Ishikawa (cell line): ENCODE measurements at regions not wholly inside any gene's neighbourhood (a gene's known extent, or its start where the extent isn't known, plus 50 kb on each side); places are given as distances from the start of the nearest gene placed in this dataset.

Experiments used
- CEBPB ChIP-seq: IDR thresholded peaks from 2 replicates; pipeline ENCODE4 v1.6.1; 2012
- CREB1 ChIP-seq: IDR thresholded peaks from 2 replicates; pipeline ENCODE4 v1.6.1; 2012; ENCODE audit warnings: low read depth
- EGR1 ChIP-seq: IDR thresholded peaks from 2 replicates; pipeline ENCODE4 v1.6.1; 2012
- EP300 ChIP-seq: IDR thresholded peaks from 2 replicates; pipeline ENCODE4 v1.6.1; 2012; ENCODE audit warnings: borderline replicate concordance
- FOXM1 ChIP-seq: IDR thresholded peaks from 2 replicates; pipeline ENCODE4 v1.6.1; 2012; ENCODE audit warnings: low read depth, borderline replicate concordance
- MAX ChIP-seq: IDR thresholded peaks from 2 replicates; pipeline ENCODE4 v1.6.1; 2012
- NFIC ChIP-seq: IDR thresholded peaks from 2 replicates; pipeline ENCODE4 v1.6.1; 2012
- RAD21 ChIP-seq: IDR thresholded peaks from 2 replicates; pipeline ENCODE4 v1.6.1; 2012; ENCODE audit warnings: low read depth
- REST ChIP-seq: IDR thresholded peaks from 2 replicates; pipeline ENCODE4 v1.6.1; 2012; ENCODE audit warnings: low read depth, mild to moderate bottlenecking
- TAF1 ChIP-seq: IDR thresholded peaks from 2 replicates; pipeline ENCODE4 v1.6.1; 2012; ENCODE audit warnings: low read depth, mild to moderate bottlenecking
- TCF12 ChIP-seq: IDR thresholded peaks from 2 replicates; pipeline ENCODE4 v1.6.1; 2012; ENCODE audit warnings: low read depth
- TEAD4 ChIP-seq: IDR thresholded peaks from 2 replicates; pipeline ENCODE4 v1.6.1; 2012
- USF1 ChIP-seq: IDR thresholded peaks from 2 replicates; pipeline ENCODE4 v1.6.1; 2012
- YY1 ChIP-seq: IDR thresholded peaks from 2 replicates; pipeline ENCODE4 v1.6.1; 2012; ENCODE audit warnings: low read depth
- ZBTB7A ChIP-seq: IDR thresholded peaks from 2 replicates; pipeline ENCODE4 v1.6.1; 2012; ENCODE audit warnings: low read depth

GRCh38 chrX:8313844-8314243, 142.8 kb upstream of the VCX2 start:
- TF ChIP-seq EGR1: no peak
- no peak for TF ChIP-seq FOXM1
- no peak for TF ChIP-seq MAX
- TF ChIP-seq CEBPB: no peak
- TF ChIP-seq CREB1: no peak
- TF ChIP-seq REST: no peak
- TF ChIP-seq ZBTB7A: no peak
- TF ChIP-seq YY1: no peak
- TF ChIP-seq NFIC: no peak
- no peak for TF ChIP-seq TEAD4
- TF ChIP-seq EP300: no peak
- no peak for TF ChIP-seq USF1

- no peak for TF ChIP-seq ZBTB7A
- no peak for TF ChIP-seq RAD21
- no peak for TF ChIP-seq EGR1
- no peak for TF ChIP-seq TCF12
- TF ChIP-seq USF1: no peak
- no peak for TF ChIP-seq NFIC
- no peak for TF ChIP-seq REST
- no peak for TF ChIP-seq FOXM1
- no peak for TF ChIP-seq MAX
- no peak for TF ChIP-seq YY1
- TF ChIP-seq TAF1: no peak
- no peak for TF ChIP-seq TEAD4
- no peak for TF ChIP-seq CEBPB
- no peak for TF ChIP-seq CREB1
- TF ChIP-seq EP300: no peak
These were observed 143.8 kb upstream of the VCX2 start for GRCh38 chrX:8314881-8315280.

GRCh38 chrX:8319359-8319758, 145.3 kb upstream of the VCX3B start:
- TF ChIP-seq TCF12 (no peak), USF1 (no peak), NFIC (no peak), FOXM1 (no peak), ZBTB7A (no peak), TEAD4 (no peak), MAX (no peak), REST (no peak), CEBPB (no peak), EGR1 (no peak), CREB1 (no peak), RAD21 (no peak), TAF1 (no peak), YY1 (no peak)

- no peak for TF ChIP-seq NFIC
- TF ChIP-seq USF1: no peak
- no peak for TF ChIP-seq TAF1
These were observed 141.3 kb upstream of the VCX3B start for GRCh38 chrX:8323356-8323755.
